Fibroblast of villous mesenchyme (primary cell): ENCODE measurements at regions not wholly inside any gene's neighbourhood (a gene's known extent, or its start where the extent isn't known, plus 50 kb on each side); places are given as distances from the start of the nearest gene placed in this dataset.

Experiments used
- DNase-seq: peaks from one replicate; pipeline ENCODE4 v3.0.0-alpha.2; 2010; ENCODE audit warnings: low read depth
- H3K4me3 ChIP-seq: 2 replicates; pipeline ENCODE4 v1.5.1; 2011; ENCODE audit warnings: low read depth, mild to moderate bottlenecking, low read length
- TF ChIP-seq, protein P1 (sequence below): IDR thresholded peaks from 2 replicates; pipeline ENCODE4 v1.5.1; 2012; ENCODE audit warnings: low read depth, mild to moderate bottlenecking, low read length; ENCODE audit not compliant: insufficient read depth

DNA sequence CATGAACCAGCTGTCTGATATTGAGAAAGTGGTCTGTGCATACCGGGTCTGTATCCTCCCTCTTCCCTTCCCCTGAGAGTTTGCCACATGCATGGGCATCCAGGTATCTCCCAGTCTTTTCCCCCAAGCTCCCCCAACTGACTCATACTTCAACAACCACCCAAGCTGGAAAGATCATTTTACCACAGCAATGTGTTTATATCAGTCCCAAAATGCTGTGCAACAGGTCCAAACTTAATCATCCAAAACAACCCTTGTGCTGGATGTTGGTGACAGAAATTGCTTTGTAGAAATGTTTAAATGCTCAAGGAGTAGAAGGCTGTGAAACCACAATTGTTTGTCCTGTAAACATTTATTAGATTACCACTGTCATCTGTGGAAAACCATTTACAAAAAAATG is 286.8 kb upstream of the KLF3 start:
- no peak overlapping the region for H3K4me3 ChIP-seq
- TF ChIP-seq, protein P1, sequence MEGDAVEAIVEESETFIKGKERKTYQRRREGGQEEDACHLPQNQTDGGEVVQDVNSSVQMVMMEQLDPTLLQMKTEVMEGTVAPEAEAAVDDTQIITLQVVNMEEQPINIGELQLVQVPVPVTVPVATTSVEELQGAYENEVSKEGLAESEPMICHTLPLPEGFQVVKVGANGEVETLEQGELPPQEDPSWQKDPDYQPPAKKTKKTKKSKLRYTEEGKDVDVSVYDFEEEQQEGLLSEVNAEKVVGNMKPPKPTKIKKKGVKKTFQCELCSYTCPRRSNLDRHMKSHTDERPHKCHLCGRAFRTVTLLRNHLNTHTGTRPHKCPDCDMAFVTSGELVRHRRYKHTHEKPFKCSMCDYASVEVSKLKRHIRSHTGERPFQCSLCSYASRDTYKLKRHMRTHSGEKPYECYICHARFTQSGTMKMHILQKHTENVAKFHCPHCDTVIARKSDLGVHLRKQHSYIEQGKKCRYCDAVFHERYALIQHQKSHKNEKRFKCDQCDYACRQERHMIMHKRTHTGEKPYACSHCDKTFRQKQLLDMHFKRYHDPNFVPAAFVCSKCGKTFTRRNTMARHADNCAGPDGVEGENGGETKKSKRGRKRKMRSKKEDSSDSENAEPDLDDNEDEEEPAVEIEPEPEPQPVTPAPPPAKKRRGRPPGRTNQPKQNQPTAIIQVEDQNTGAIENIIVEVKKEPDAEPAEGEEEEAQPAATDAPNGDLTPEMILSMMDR: no peak
- DNase-seq: no peak

DNA sequence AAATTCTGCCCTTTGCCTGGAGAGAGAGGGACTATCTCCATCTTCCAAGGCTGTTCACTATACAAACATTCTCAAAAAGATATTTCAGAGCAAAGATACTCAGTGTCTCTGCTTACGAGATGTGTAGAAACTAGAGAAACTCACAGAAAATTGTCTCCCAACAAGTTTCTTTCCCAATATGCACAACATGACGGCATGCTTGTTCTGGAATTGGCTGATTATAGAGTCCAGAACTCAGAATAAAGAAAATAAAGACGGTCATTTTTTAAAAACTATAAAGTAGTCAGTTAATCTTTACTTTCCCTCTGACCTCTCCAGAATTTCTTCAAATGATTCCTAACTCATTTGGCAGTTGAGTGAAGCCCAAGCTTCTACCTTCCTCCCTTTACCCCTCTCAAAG is 285.5 kb upstream of the KLF3 start:
- H3K4me3 ChIP-seq: no peak overlapping the region
- TF ChIP-seq, protein P1: no peak
- DNase-seq: no peak

DNA sequence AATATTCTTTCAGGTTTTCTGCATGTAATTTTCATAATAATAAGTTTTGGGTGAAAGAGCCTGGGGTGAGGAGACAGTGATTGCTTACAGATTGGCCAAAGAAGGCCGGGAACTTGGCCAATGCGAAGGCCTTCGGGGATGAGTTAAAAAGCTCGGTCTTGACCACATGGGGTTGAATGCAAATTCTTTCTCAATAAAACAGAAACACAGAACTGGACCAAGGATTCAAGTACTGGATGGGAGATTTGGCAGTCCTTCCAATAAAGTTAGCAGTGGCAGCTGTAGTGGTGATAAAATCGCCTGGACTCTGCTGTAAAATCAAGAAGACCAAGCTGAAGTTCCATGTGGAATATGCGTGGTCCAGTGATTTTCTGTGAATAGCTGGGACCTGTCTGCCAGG is 282.2 kb upstream of the KLF3 start:
- H3K4me3 ChIP-seq: no peak overlapping the region
- TF ChIP-seq, protein P1: no peak
- DNase-seq: no peak

DNA sequence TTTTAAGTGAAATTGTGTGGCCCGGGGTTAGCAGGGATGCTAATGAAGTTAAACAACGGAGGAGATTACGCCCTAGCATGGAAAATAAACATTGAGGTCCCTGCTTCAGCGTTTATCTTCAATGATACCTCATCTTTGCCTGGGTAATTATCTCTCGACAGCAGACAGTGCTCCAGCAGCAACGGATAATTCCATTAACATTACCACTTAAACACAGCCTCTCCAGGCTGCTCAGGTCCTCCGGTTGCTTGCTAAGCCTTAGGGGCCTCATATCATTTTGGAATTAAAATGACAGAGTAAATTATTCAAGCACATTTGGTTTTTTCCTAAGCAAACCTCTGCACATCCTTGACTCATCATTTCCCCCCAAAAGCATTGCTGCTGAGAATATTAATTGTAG is 281.5 kb upstream of the KLF3 start:
- DNase-seq: no peak
- TF ChIP-seq, protein P1: no peak
- H3K4me3 ChIP-seq: no peak overlapping the region

DNA sequence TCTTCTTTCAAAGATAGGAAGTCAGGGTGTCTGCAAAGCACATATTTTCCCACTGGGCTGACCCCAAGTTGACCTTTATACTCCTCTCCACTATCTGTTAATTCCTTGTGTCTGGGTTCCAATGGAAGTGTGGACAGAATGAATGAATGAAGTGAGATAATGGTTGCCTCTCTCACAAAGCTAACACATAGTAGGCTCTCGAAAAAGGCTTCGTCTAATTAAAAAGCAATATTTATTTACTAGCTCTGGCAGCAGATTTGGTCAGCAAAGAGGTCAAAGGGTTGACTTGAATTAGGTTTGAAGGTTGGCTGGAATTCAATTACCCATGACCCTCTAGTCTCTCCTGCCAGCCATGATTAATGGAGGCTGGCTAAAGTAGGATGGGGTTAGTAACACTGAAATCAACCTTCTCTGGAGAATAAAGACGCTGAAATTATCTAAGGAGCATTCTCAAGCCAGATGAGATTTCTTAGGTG is 280.3 kb upstream of the KLF3 start:
- no peak for DNase-seq
- H3K4me3 ChIP-seq: no peak overlapping the region
- TF ChIP-seq, protein P1: no peak

DNA sequence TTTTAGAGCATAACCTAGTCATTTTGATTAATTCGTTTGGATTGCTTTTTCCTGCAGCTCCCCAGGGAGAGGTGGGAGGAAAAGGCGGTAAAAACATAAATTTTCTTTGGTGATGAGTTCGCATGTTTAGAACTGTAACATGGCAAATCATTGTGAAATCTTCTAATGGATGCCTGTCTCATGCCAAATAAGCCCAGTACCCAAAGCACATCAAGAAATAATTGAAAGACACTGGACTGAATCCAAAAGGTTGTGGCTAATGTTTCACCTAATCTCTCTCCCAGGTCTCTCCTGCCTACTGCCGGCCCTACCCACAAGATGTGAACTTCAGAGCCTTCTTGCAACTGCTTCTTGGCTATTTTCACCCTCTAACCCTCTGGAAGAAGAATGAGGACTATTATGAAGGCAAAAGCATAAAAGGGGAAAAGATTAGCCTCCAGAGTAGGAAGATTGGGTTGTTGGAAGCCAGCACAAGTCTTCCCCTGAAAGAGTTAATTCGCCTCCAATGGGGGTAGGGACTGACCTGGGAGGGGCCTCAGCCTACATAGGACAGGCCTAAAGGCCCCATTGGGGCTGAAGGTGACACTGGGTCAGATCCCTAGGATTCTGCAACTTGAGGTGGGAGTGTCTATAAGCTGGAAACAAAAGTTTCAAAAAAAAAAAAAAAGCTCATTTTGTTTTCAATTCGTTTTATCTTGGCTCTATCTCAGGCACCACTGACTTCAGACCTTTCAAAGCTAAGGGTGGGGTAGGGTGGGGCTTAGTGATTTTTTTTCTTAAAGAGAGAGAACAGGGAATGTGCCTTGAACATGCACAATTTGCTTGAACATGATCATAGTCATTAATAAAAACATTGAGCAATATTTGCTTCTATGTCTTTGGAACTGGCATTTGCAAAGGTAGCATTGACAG is 278.6 kb upstream of the KLF3 start:
- no peak for DNase-seq
- H3K4me3 ChIP-seq: no peak overlapping the region
- TF ChIP-seq, protein P1: no peak
